Stimulated activated CD8-positive, alpha-beta memory T cell treated with anti-CD3 and anti-CD28 coated beads, Interleukin-4, amount 100 ng/mL, for 24 hours (primary cell): ENCODE measurements at regions not wholly inside any gene's neighbourhood (a gene's known extent, or its start where the extent isn't known, plus 50 kb on each side); places are given as distances from the start of the nearest gene placed in this dataset.
A peak's percentile ranks its signal among the peaks of the same experiment; 100 is the strongest.

Experiments
- DNase-seq: peaks from one replicate; pipeline ENCODE4 v3.0.0-alpha.2; 2020; ENCODE audit warnings: low read depth

- no peak for DNase-seq
Measured at GRCh38 chr10:88110822-88111221, 247.4 kb downstream of the PTEN start.

GRCh38 chr10:88111294-88111693 is 247.9 kb downstream of the PTEN start:
- DNase-seq: no peak

GRCh38 chr10:88113232-88113631 is 249.8 kb downstream of the PTEN start:
- DNase-seq: no peak

DNA sequence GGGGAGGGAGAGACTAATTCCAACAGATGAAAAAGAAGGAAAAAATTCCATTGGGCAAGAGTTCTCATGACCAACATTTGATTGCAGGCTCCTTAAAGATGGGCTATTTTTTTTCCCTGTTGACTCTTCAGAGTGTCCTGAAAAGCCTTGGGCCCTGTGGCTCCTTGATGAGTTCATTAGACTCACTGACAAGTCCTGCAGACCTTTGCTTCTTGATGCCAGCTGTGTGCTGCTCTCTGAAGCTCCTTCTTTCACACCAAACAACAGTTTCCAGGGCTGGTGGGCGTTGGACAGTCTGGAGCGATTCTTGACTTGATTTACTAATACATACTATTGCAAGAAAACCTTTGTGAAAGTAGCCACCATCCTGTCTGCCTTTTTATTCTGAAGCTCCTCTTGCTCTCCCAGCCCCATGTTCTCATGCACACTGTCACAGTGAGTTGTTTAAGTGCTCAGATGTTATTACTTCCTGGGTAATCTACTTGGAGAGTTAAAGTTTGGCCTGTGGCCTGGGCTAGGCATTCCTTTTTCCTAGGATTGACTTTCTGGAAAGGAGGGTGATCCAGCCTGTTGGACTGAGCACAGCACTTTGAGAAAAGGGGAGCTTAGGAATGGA is 250.3 kb downstream of the PTEN start:
- no peak for DNase-seq

GRCh38 chr10:88114368-88114767 is 250.9 kb downstream of the PTEN start:
- no peak for DNase-seq

- DNase-seq: no peak
Measured at GRCh38 chr10:88115407-88115806, 252.0 kb downstream of the PTEN start.

- no peak for DNase-seq
Measured at GRCh38 chr10:88115968-88116367, 252.5 kb downstream of the PTEN start.

DNA sequence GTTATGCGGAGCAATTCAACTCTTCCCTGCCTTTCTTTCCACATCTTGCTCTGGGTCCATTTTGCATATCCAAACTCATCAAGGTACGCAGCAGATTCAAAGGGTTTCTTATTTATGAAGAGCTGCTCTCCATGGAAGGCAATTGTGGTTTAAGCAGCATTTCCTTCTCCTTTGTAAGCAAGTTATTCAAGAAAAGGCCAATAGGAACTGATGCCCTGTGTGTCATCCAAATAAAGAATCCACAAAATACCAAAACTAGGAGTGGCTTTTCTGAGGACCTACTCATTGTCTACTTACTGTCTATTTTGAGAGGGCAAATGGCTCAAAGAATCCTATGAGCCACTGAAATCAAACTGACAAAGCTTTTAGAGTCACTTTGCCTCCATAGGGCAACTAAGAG is 253.1 kb downstream of the PTEN start:
- DNase-seq: no peak

- peak; percentile 50 for DNase-seq
Measured at GRCh38 chr10:88116971-88117626, 253.7 kb downstream of the PTEN start.

DNA sequence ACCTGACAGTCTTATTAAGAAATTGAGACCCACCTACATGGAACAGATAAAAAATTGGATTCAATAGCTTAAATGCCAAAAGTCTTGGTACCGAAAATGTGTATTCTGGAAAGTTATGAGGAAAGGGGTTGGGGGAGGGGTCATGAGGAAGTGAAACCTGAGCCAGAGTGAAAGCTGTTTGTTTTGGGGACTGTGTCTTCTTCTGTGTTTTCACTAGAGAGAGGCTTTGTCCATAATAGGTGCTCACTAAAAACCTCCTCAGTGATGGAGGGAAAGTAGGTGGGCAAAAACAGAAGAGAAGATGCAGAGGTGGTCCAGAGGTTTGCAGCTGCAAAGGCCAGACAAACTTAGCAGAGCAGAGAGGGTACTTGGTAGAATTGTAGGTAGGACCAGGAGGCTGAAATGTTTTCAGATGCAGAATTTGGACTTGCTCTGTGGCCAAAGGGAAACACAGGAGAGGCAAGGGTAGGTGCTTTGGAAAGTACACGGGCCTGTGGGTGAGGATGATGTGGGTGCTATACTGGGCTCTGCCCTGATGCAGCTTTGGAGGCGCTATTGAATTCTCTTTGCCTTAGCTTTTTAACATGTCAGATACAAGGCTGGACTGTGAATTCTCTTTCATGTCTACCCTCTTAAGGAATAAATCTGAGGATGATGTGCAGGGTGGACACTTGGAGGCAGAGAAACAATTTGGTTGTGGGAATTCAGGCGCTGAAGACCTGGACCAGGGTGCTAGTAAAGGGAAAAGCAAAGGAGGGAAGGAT is 254.6 kb downstream of the PTEN start:
- no peak for DNase-seq

DNA sequence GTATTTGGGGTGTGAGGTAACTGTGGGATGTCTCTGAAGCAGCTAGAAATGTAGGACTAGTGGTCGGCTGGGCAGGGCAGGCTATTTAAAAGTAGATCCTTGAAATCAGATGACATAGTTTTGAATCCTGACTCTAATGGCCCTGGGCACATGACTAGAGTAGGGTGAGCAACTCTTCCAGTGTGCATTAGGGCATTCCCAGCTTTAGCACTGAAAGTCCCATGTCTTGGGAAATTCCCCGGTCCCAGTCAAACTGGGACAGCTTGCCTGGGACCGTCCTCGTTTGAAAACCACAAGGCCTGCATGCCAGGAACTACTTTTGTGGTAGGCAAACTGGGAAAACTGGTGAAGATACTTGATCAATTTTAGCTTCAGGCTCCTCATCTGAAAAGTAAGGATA is 255.3 kb downstream of the PTEN start:
- DNase-seq: no peak

DNA sequence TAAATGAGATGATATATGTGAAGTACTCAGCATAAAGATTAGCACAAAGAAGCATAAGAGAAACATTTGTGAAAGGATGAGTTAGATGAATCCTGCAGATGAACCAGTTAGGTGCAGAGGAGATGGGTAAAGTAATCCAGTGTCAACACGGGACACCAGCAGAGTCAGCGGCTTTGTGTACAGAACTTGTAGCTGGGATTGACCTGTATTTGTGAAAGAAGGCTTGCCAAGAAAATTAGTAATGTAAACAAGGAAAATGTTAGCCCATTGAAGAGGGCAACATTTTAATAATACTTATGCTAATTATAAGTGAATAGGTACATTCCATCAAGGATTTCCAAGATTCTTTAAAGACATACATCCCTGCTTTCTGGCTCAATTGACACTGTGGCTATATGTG is 255.7 kb downstream of the PTEN start:
- DNase-seq: no peak

DNA sequence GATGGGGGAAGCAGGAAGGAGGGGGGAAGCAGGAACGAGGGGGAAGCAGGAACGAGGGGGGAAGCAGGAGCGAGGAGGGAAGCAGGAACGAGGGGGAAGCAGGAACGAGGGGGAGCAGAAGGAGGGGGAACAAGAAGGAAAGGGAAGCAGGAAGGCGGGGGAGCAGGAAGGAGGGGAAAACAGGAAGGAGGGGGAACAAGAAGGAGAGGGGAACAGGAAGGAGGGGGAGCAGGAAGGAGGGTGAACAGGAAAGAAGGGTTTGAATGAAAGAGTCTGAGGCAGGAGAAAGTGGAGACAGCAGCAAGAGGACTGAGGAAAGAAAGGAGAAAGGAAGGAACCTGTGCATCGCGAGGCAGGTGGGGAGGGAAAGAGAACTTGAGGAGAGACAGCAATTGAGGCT is 256.6 kb downstream of the PTEN start:
- no peak for DNase-seq

DNA sequence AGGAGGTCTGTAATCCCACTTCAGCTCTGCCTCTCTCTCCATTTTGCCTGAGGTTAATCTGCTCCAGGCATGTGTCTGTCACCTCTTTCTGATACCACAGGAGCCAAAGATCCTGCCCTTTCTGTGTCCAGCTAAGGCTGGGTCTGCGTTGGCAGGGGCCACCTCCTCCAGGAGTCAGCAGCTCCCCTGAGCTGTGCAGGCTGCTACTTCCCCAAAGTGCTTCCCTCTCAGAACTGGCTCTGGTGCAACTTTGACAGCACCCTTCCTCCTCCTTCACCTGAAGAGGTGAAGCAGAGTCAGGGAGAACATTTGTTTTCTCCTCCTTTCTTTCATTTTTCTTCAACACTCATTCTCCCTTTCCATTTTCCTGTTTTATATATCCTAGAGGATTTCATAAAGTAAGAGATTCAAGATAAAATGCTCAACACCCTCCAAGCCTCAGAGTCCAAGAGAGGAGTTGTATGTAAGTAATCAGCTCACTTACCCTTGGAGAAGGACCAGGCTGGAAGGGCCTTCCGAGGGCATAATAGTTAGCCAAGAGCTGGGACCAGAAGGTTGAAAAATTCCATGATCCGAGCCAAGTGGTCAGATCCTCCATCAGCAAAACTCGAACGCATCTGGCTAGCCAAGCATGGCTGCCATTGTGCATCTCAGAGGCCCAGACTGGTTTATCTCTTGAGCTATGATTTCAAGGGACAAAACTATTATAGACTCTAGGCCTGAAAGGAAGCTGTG is 257.3 kb downstream of the PTEN start:
- no peak for DNase-seq

DNA sequence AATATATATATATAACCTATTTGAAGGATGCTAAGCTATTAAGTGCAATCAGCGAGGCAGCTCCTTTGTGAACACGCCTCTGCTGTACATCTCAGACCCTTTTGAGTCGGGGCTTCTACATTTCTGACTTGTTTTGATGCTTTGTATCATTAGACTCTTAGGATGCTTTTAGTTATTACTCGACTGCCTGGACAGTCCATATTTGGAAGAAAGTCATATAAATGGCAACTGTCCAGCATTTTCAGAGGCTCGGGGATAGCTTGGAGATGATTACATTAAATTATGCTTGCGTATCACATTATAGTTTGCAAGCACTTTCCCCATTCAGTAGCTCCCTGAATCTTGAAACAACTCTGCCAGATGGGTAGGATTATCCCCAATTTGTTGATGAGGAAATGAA is 257.9 kb downstream of the PTEN start:
- DNase-seq: no peak

DNA sequence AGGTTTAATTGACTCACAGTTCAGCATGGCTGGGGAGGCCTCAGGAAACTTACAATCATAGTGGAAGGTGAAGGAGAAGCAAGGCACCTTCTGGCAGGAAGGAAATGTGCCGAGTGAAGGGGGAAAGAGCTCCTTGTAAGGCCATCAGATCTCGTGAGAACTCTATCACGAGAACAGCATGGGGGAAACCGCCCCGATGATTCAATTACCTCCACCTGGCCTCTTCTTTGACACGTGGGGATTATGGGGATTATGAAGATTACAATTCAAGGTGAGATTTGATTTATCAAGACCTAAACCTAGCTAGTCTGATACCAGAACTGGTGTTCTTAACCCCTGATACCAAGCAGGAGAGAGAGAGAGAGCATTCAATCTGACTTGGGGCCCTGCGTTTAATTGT is 258.7 kb downstream of the PTEN start:
- DNase-seq: no peak

DNA sequence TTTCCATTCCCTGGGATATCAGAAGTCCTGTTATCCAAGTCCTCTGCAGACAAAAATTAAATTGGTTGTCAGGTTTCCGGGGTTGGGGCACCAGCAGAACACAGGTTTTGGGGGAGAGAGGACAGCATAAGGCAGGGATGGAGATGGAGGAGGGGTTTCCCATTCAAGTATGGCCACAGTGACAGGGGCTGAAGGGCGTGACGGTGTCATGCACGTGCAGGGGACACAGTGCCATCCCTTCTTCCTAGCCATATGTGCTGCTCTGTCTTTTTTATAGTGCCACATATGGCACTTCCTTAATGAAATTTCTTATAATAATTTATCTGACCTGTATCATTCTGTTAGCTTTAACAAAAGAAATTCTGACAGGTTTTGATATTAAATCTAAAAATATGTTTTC is 259.2 kb downstream of the PTEN start:
- no peak for DNase-seq

GRCh38 chr10:88125766-88126165 is 262.3 kb downstream of the PTEN start:
- no peak for DNase-seq

DNA sequence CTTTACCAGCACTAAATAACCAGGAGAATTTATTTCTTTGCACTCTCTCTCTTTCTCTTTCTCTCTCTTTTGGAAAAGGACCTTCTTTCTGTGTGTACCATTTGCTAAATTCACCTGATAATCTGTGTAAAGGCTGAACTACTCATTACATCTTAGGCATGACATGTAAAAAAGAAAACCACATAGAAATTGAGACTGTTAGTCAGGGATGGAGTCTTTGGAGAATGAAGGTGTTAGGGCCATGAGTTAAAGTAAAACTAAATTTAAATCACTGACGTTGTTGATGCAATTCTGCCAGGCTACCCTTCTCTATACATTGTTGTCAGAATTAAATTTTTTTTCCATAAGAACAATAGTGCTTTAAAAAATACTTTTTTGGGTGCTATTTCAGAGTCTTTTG is 263.3 kb downstream of the PTEN start:
- no peak for DNase-seq

GRCh38 chr10:88127269-88127668 is 263.8 kb downstream of the PTEN start:
- no peak for DNase-seq

GRCh38 chr10:88127766-88128165 is 264.3 kb downstream of the PTEN start:
- no peak for DNase-seq

DNA sequence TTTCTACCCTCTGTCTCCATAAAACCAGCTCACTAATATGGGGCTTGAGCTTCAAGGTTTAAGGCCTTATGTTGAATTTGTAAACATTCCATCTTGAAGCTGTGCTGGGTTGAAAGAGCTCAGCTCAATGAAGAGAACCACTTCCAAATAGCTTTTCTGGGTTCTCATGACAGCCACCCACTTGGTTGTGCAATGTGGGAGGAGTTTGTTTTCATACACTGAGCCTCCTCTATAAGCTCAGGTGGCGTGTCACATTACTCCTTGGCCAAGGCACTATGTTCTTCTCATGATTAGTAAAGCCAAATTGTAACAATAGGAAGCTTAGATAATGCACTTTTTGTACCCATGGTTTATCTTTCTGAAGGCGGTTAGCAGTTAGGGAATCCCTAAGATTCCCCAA is 265.6 kb downstream of the PTEN start:
- DNase-seq: no peak

GRCh38 chr10:88130912-88131311 is 267.5 kb downstream of the PTEN start:
- DNase-seq: no peak
